Neural crest cell (in vitro differentiated cells): ENCODE measurements at regions not wholly inside any gene's neighbourhood (a gene's known extent, or its start where the extent isn't known, plus 50 kb on each side); places are given as distances from the start of the nearest gene placed in this dataset.
"Not testable (repeated sequence)": the region's sequence is repeated elsewhere in the genome, so short reads cannot be mapped to it uniquely, and the experiment has no call there.

ENCODE experiments used
- DNase-seq: peaks from one replicate; pipeline ENCODE4 v3.0.0; 2021; ENCODE audit warnings: low read depth, mixed read lengths, low spot score
- H3K27ac Mint-ChIP-seq: one replicate; pipeline ENCODE4 v1.8.0; 2021; ENCODE audit warnings: mild to moderate bottlenecking, mixed read lengths; ENCODE audit not compliant: unreplicated experiment
- H3K27me3 Mint-ChIP-seq: 2 replicates; pipeline ENCODE4 v1.8.0; 2021; ENCODE audit warnings: low read depth, mild to moderate bottlenecking, mixed read lengths
- H3K36me3 Mint-ChIP-seq: 2 replicates; pipeline ENCODE4 v1.8.0; 2021; ENCODE audit warnings: low read depth, mild to moderate bottlenecking, mixed read lengths
- H3K4me1 Mint-ChIP-seq: 2 replicates; pipeline ENCODE4 v1.8.0; 2021; ENCODE audit warnings: mixed read lengths
- H3K4me3 Mint-ChIP-seq: one replicate; pipeline ENCODE4 v1.8.0; 2021; ENCODE audit warnings: mild to moderate bottlenecking, mixed read lengths
- H3K9me3 Mint-ChIP-seq: 2 replicates; pipeline ENCODE4 v1.8.0; 2021; ENCODE audit warnings: mixed read lengths
- CTCF ChIP-seq: fragments of 200-600 bp; sonication (generic); conservative IDR thresholded peaks from 2 replicates; pipeline ENCODE4 v1.5.0; 2021; ENCODE audit warnings: antibody characterized with exemption, mild to moderate bottlenecking

DNA sequence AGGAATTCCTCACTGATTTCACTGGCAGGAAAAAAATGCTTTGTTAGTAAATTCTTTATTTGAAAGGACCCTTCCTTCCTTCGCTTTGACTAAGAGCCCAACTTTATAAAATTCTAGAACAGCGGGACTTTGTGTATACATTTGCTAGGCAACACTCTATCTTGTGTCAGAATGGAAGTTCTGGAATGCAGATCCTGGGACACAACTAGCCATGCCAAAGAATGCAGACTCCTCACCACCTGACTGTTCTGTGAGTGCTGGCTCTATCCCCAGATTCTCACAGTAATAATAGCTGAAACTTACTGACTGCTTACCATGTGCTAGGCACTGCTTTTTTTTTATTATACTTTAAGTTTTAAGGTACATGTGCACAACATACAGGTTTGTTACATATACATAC lies 73.3 kb upstream of the ZDHHC15 start:
- H3K27me3 Mint-ChIP-seq, result no peaks in the 10 kb centered on the region
- peaks cover 6% of the 10 kb centered on the region for H3K36me3 Mint-ChIP-seq
- no peak for TF ChIP-seq CTCF
- no peak overlapping the region for H3K4me3 Mint-ChIP-seq
- H3K27ac Mint-ChIP-seq, result no peak overlapping the region
- no peaks in the 10 kb centered on the region for H3K4me1 Mint-ChIP-seq
- H3K9me3 Mint-ChIP-seq, result peaks cover 6% of the 10 kb centered on the region
- no peak for DNase-seq

DNA sequence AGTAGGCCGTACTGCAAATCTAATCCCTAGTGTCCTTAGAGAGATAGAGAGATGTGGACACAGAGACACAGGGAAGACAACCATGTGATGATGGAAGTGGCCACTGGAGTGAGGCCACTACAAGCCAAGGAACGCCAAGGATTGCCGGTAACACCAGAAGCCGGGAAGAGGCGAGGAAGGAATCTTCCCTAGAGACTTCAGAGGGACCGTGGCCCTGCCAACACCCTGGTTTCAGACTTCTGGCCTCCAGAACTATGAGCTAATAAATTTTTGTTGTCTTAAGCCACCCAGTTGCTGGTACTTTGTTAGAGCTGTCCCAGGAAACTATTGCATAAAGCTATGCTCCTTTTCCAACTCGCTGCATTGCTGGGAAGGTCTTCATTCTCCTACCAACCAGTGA lies 70.3 kb upstream of the ZDHHC15 start:
- H3K27me3 Mint-ChIP-seq, H3K36me3 Mint-ChIP-seq, H3K9me3 Mint-ChIP-seq, H3K4me1 Mint-ChIP-seq, H3K4me3 Mint-ChIP-seq, DNase-seq, H3K27ac Mint-ChIP-seq: not testable (repeated sequence)

GRCh38 chrX:75582511-75582910 lies 59.7 kb upstream of the ZDHHC15 start:
- H3K9me3 Mint-ChIP-seq, result peaks cover 4% of the 10 kb centered on the region
- H3K36me3 Mint-ChIP-seq, result peaks cover 14% of the 10 kb centered on the region
- DNase-seq, result no peak
- no peak for TF ChIP-seq CTCF
- no peaks in the 10 kb centered on the region for H3K27me3 Mint-ChIP-seq
- no peak overlapping the region for H3K4me3 Mint-ChIP-seq
- H3K4me1 Mint-ChIP-seq, result no peaks in the 10 kb centered on the region
- H3K27ac Mint-ChIP-seq, result no peak overlapping the region
